Endometrial microvascular endothelial cells (primary cell): ENCODE measurements at regions not wholly inside any gene's neighbourhood (a gene's known extent, or its start where the extent isn't known, plus 50 kb on each side); places are given as distances from the start of the nearest gene placed in this dataset.
"Not testable (repeated sequence)": the region's sequence is repeated elsewhere in the genome, so short reads cannot be mapped to it uniquely, and the experiment has no call there.

Experiments used
- in situ Hi-C: cut with HindIII; loops from 2 replicates; pipeline ENCODE4 v1.10.0; 2017; ENCODE audit warnings: low sequenced_read_pairs, low pct_unique_long_range_greater_than_20kb; ENCODE audit errors: inconsistent ontology term

GRCh38 chr15:66877477-66878271 lies 175.6 kb downstream of the SMAD6 start:
- in situ Hi-C loops = no loop called here

- in situ Hi-C loops = no loop called here
These were observed 176.7 kb downstream of the SMAD6 start for GRCh38 chr15:66878761-66879160.

- in situ Hi-C loops = no loop called here
These were observed 177.7 kb downstream of the SMAD6 start for GRCh38 chr15:66879531-66880368.

- in situ Hi-C loops = no loop called here
These were observed 178.5 kb downstream of the SMAD6 start for GRCh38 chr15:66880380-66881155.

GRCh38 chr15:66881173-66881905 lies 179.3 kb downstream of the SMAD6 start:
- in situ Hi-C loops = no loop called here

GRCh38 chr15:66882251-66883020 lies 180.4 kb downstream of the SMAD6 start:
- in situ Hi-C loops = no loop called here

GRCh38 chr15:66883284-66883911 lies 181.4 kb downstream of the SMAD6 start:
- in situ Hi-C loops = no loop called here

GRCh38 chr15:66884115-66884622 lies 181.2 kb upstream of the SMAD3 start:
- in situ Hi-C loops = no loop called here

- in situ Hi-C loops = no loop called here
These were observed 180.7 kb upstream of the SMAD3 start for GRCh38 chr15:66884661-66885237.

- in situ Hi-C loops = no loop called here
These were observed 180.0 kb upstream of the SMAD3 start for GRCh38 chr15:66885281-66885915.

GRCh38 chr15:66886241-66886675 lies 179.1 kb upstream of the SMAD3 start:
- in situ Hi-C loops = no loop called here

- in situ Hi-C loops = no loop called here
These were observed 178.6 kb upstream of the SMAD3 start for GRCh38 chr15:66886686-66887273.

GRCh38 chr15:66889298-66889697 lies 176.1 kb upstream of the SMAD3 start:
- in situ Hi-C loops = not testable (repeated sequence)

- in situ Hi-C loops = no loop called here
These were observed 173.6 kb upstream of the SMAD3 start for GRCh38 chr15:66891776-66892175.

GRCh38 chr15:66893294-66893693 lies 172.1 kb upstream of the SMAD3 start:
- in situ Hi-C loops = no loop called here

GRCh38 chr15:66894363-66894762 lies 171.0 kb upstream of the SMAD3 start:
- in situ Hi-C loops = no loop called here
